ENCODE measurements at regions not wholly inside any gene's neighbourhood (a gene's known extent, or its start where the extent isn't known, plus 50 kb on each side); places are given as distances from the start of the nearest gene placed in this dataset.

GRCh38 chr5:107268241-107268640 is 402.5 kb downstream of the EFNA5 start:
- no peak overlapping the region for H3K4me3 ChIP-seq (ENCODE audit: low read depth, low read length, poor library complexity, severe bottlenecking)
- H3K4me1 ChIP-seq (ENCODE audit: insufficient read depth, low read length, poor library complexity, severe bottlenecking): no peaks in the 10 kb centered on the region
- ChIA-PET POLR2A (ENCODE audit: low non-redundant PET) (no interaction called here), CTCF (no interaction called here)
- no peaks in the 10 kb centered on the region for H3K27me3 ChIP-seq (replicated peaks; ENCODE audit: insufficient read depth, low read depth, low read length, poor library complexity)
- H3K36me3 ChIP-seq (ENCODE audit: insufficient read depth, low read length, poor library complexity, severe bottlenecking): no peaks in the 10 kb centered on the region
- H3K9me3 ChIP-seq (ENCODE audit: low read depth, low read length, poor library complexity, severe bottlenecking): no peaks in the 10 kb centered on the region
- TF ChIP-seq EZH2 (IDR thresholded peaks at IDR 0.05; ENCODE audit: borderline replicate concordance, low read depth, low read length, poor library complexity, severe bottlenecking): no peak
- no peak for TF ChIP-seq CTCF (conservative IDR thresholded peaks at IDR 0.05; ENCODE audit: low read depth, low read length)
- DNase-seq (ENCODE audit: low spot score): no peak
- intact Hi-C loops (cut with micrococcal nuclease; ENCODE audit: unreplicated experiment): no loop called here
- no peak overlapping the region for H3K27ac ChIP-seq (ENCODE audit: low read depth, low read length, poor library complexity, severe bottlenecking)
- BruUV-seq (replicated peaks): no TSS peak

- no peaks in the 10 kb centered on the region for H3K27me3 ChIP-seq (replicated peaks; ENCODE audit: insufficient read depth, low read depth, low read length, poor library complexity)
- no TSS peak for BruUV-seq (replicated peaks)
- no peak for DNase-seq (ENCODE audit: low spot score)
- no peak overlapping the region for H3K4me3 ChIP-seq (ENCODE audit: low read depth, low read length, poor library complexity, severe bottlenecking)
- ChIA-PET CTCF (no interaction called here), POLR2A (ENCODE audit: low non-redundant PET) (no interaction called here)
- intact Hi-C loops (cut with micrococcal nuclease; ENCODE audit: unreplicated experiment): no loop called here
- no peak overlapping the region for H3K27ac ChIP-seq (ENCODE audit: low read depth, low read length, poor library complexity, severe bottlenecking)
- no peaks in the 10 kb centered on the region for H3K9me3 ChIP-seq (ENCODE audit: low read depth, low read length, poor library complexity, severe bottlenecking)
- no peaks in the 10 kb centered on the region for H3K4me1 ChIP-seq (ENCODE audit: insufficient read depth, low read length, poor library complexity, severe bottlenecking)
- no peaks in the 10 kb centered on the region for H3K36me3 ChIP-seq (ENCODE audit: insufficient read depth, low read length, poor library complexity, severe bottlenecking)
- no peak for TF ChIP-seq EZH2 (IDR thresholded peaks at IDR 0.05; ENCODE audit: borderline replicate concordance, low read depth, low read length, poor library complexity, severe bottlenecking)
- TF ChIP-seq CTCF (conservative IDR thresholded peaks at IDR 0.05; ENCODE audit: low read depth, low read length): no peak
Measured at GRCh38 chr5:107266100-107266499, 404.6 kb downstream of the EFNA5 start.

GRCh38 chr5:107265193-107265592 is 405.5 kb downstream of the EFNA5 start:
- intact Hi-C loops (cut with micrococcal nuclease; ENCODE audit: unreplicated experiment): loop anchor here (2.0 kb wide), 1 partner anchor 70 kb away; no protein-coding TSS in a partner anchor

More at GRCh38 chr5:107265193-107265592, 405.5 kb downstream of the EFNA5 start:
- ChIA-PET CTCF (no interaction called here), POLR2A (ENCODE audit: low non-redundant PET) (no interaction called here)
- Histone ChIP-seq H3K27ac (ENCODE audit: low read depth, low read length, poor library complexity, severe bottlenecking) (no peak overlapping the region), H3K4me1 (ENCODE audit: insufficient read depth, low read length, poor library complexity, severe bottlenecking) (no peaks in the 10 kb centered on the region), H3K27me3 (replicated peaks; ENCODE audit: insufficient read depth, low read depth, low read length, poor library complexity) (no peaks in the 10 kb centered on the region), H3K9me3 (ENCODE audit: low read depth, low read length, poor library complexity, severe bottlenecking) (no peaks in the 10 kb centered on the region), H3K36me3 (ENCODE audit: insufficient read depth, low read length, poor library complexity, severe bottlenecking) (no peaks in the 10 kb centered on the region), H3K4me3 (ENCODE audit: low read depth, low read length, poor library complexity, severe bottlenecking) (no peak overlapping the region)
- TF ChIP-seq CTCF (conservative IDR thresholded peaks at IDR 0.05; ENCODE audit: low read depth, low read length) (no peak), EZH2 (IDR thresholded peaks at IDR 0.05; ENCODE audit: borderline replicate concordance, low read depth, low read length, poor library complexity, severe bottlenecking) (no peak)
- no peak for DNase-seq (ENCODE audit: low spot score)
- BruUV-seq (replicated peaks): no TSS peak

Measured in A673 (cell line).